Left lung (tissue), 4 donors: ENCODE measurements at regions not wholly inside any gene's neighbourhood (a gene's known extent, or its start where the extent isn't known, plus 50 kb on each side); places are given as distances from the start of the nearest gene placed in this dataset.

Experiments used
- ATAC-seq: fragments of 200-7000 bp; cut with Tn5 transposase; one replicate; pipeline ENCODE4 v1.9.1; 2020; ENCODE audit warnings: moderate library complexity
- DNase-seq, 4 donors: peaks; one replicate each; pipeline ENCODE4 v3.0.0-alpha.2; 2013 to 2020
- H3K27ac ChIP-seq, 2 donors: fragments of 200-600 bp; sonication (generic) in 1 of 2; one replicate each; pipeline versions ENCODE4 v1.5.0 to v1.8.0; 2020 to 2021
- H3K27me3 ChIP-seq, 2 donors: fragments of 200-600 bp; sonication (generic) in 1 of 2; one replicate each; pipeline versions ENCODE4 v1.5.0 to v1.8.0; 2020 to 2021
- H3K36me3 ChIP-seq, 2 donors: fragments of 200-600 bp; sonication (generic) in 1 of 2; one replicate each; pipeline versions ENCODE4 v1.5.0 to v1.8.0; 2020 to 2021
- H3K4me1 ChIP-seq, 2 donors: fragments of 200-600 bp; one replicate each; pipeline ENCODE4 v1.8.0; 2021
- H3K4me3 ChIP-seq, 2 donors: fragments of 200-600 bp; sonication (generic) in 1 of 2; one replicate each; pipeline versions ENCODE4 v1.5.0 to v1.8.0; 2020 to 2021; ENCODE audit warnings: mild to moderate bottlenecking in 1 of 2
- H3K9me3 ChIP-seq, 2 donors: fragments of 200-600 bp; sonication (generic) in 1 of 2; one replicate each; pipeline versions ENCODE4 v1.5.0 to v1.8.0; 2020 to 2021
- intact Hi-C, 2 donors: fragments of 100-400 bp; cut with DNase I; formaldehyde crosslinking; loops; one replicate each; pipeline versions ENCODE4 v1.11.2 to v1.14.2; 2022
- TF ChIP-seq, protein P1 (sequence below), 2 donors: fragments of 200-600 bp; sonication (generic) in 1 of 2; IDR thresholded peaks; one replicate each; pipeline versions ENCODE4 v1.5.0 to v1.8.0; 2021; ENCODE audit warnings: antibody characterized with exemption in 2 of 2
- donor health status: DM: no; HTN: yes; CAD: no.
- donor health status: DM: no; HTN: no; CAD: no.

DNA sequence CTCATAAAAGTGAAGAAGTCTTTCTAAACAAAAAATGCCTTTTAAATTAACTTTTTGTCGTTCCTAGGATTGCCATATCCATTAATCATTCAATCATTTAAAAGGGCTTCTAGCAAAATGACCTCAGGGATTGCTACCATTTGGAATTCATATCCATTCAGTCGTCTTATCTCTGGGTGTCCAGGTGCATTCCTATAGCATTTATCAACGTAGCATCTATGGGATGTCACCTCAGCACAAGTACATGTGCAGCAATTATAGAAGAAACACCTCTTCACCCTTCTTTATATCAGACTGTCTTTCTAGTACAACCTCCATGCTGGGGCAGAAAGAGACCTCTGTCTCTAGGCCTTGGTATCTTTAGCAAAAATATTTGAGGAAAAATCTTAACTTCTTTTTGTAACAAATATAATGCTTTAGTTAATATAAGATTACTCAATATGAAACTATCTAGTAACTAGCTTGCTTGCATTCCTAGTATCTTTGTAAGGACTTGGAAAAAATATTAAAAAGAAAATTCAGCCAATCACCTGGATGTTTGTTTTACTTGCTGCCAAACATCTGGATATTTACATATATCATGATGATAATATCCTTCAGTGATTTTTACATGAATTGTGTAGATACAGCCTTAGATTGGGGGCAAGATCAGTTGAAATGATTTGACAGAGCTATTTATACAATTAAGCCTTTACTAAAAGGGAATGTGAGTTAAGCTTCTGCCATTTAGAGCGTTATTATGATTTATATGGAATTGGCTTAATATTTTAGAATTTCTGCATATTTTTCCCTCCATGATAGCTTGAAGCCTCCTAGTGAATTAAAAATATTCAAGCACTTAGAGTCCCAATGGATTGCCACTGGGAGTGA lies 356.8 kb downstream of the HDGFL1 start:
- no peak for DNase-seq
- TF ChIP-seq, protein P1, sequence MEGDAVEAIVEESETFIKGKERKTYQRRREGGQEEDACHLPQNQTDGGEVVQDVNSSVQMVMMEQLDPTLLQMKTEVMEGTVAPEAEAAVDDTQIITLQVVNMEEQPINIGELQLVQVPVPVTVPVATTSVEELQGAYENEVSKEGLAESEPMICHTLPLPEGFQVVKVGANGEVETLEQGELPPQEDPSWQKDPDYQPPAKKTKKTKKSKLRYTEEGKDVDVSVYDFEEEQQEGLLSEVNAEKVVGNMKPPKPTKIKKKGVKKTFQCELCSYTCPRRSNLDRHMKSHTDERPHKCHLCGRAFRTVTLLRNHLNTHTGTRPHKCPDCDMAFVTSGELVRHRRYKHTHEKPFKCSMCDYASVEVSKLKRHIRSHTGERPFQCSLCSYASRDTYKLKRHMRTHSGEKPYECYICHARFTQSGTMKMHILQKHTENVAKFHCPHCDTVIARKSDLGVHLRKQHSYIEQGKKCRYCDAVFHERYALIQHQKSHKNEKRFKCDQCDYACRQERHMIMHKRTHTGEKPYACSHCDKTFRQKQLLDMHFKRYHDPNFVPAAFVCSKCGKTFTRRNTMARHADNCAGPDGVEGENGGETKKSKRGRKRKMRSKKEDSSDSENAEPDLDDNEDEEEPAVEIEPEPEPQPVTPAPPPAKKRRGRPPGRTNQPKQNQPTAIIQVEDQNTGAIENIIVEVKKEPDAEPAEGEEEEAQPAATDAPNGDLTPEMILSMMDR (IDR thresholded peaks at IDR 0.05): no peak
- H3K4me3 ChIP-seq: no peak overlapping the region
- H3K27ac ChIP-seq: no peak overlapping the region
- intact Hi-C loops: no loop called here
- no peaks in the 10 kb centered on the region for H3K4me1 ChIP-seq
- no peak for ATAC-seq
- H3K27me3 ChIP-seq: no peaks in the 10 kb centered on the region
- H3K36me3 ChIP-seq: no peaks in the 10 kb centered on the region
- H3K9me3 ChIP-seq: no peaks in the 10 kb centered on the region

DNA sequence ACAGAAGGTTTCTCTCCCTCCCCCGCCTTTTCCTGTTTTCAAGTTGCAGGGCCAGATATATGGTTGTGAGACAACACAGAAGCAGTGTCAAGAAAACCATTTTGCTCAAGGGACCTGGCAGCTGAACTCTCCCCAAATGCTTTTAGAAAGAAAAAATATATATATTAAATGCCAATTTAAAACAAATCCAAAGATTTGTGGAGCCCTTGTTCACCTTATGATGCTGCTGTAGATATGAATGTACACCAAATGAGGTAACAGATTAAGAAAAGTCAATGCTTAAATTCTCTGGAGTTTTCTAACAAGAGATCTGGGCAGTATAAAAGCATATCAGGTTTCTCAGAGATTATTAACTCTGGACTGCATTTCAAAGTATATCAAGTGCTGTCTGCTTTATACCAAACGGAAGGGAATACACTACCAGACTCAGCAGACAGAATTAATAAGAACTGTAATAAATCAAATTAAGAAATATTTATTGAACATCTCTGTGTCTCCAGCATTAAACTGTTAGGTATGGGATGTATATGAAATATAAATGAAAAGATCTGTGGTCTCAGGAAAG lies 357.5 kb downstream of the HDGFL1 start:
- DNase-seq (no peak), ATAC-seq (no peak)
- intact Hi-C loops: no loop called here
- TF ChIP-seq, protein P1 (IDR thresholded peaks at IDR 0.05): no peak
- no peaks in the 10 kb centered on the region for H3K27me3 ChIP-seq
- H3K4me1 ChIP-seq: no peaks in the 10 kb centered on the region
- H3K9me3 ChIP-seq: no peaks in the 10 kb centered on the region
- H3K4me3 ChIP-seq: no peak overlapping the region
- no peak overlapping the region for H3K27ac ChIP-seq
- H3K36me3 ChIP-seq: no peaks in the 10 kb centered on the region

DNA sequence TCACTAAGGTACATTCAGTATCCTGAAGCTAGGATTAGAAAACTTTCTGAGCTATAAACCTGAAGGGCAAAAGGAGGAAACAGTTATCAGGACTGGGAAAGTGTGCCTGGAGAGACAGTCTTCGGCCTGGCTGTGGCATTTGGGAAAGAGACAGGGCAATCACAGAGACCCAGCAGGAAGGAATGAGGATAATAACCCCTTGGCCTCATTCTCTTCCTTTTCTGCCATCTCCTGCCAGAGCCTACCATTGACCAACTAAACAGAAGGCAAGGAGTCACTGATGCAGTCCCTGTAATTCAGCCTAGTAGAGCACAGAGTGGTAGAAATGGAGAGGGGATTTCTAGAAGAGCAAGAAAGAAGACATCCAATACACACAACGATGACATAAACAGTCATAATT lies 359.4 kb downstream of the HDGFL1 start:
- Histone ChIP-seq H3K27me3 (no peaks in the 10 kb centered on the region), H3K4me1 (no peaks in the 10 kb centered on the region), H3K36me3 (no peaks in the 10 kb centered on the region), H3K27ac (no peak overlapping the region), H3K9me3 (no peaks in the 10 kb centered on the region), H3K4me3 (no peak overlapping the region)
- no peak for ATAC-seq
- intact Hi-C loops: no loop called here
- no peak for DNase-seq
- TF ChIP-seq, protein P1 (IDR thresholded peaks at IDR 0.05): no peak

DNA sequence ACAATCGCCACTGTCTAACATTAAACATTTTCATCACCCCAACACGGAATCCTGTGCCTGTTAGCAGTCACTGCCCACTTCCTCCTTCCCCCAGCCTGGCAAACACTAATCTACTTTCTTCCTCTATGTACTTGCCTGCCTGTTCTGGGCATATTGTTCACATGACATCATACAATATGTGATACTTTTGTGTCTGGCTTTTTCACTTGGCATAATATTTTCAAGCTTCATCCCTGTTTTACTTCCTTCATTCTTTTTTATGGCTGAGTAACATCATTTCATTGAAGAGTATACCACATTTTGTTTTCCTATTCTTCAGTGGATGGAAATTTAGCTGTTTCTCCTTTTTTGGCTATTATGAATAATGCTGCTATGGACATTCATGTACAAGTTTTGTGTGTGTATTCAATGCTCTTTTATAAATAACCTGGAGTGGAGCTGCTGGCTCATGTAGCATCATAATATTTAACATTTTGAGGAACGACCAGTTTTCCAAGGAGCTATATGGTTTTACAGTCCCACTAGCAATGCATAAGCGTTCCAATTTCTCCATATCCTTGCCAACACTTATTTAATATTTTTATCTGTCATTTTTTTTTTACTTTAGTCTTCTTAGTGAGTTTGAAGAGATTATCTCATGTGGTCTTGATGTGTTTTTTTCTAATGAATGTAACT lies 360.1 kb downstream of the HDGFL1 start:
- intact Hi-C loops: no loop called here
- H3K4me1 ChIP-seq: no peaks in the 10 kb centered on the region
- H3K27ac ChIP-seq: no peak overlapping the region
- H3K36me3 ChIP-seq: no peaks in the 10 kb centered on the region
- no peaks in the 10 kb centered on the region for H3K9me3 ChIP-seq
- no peak for ATAC-seq
- TF ChIP-seq, protein P1 (IDR thresholded peaks at IDR 0.05): no peak
- no peak for DNase-seq
- H3K27me3 ChIP-seq: no peaks in the 10 kb centered on the region
- H3K4me3 ChIP-seq: no peak overlapping the region
